Smooth muscle cell (in vitro differentiated cells): ENCODE measurements at regions not wholly inside any gene's neighbourhood (a gene's known extent, or its start where the extent isn't known, plus 50 kb on each side); places are given as distances from the start of the nearest gene placed in this dataset.
A peak's percentile ranks its signal among the peaks of the same experiment; 100 is the strongest.

ENCODE experiments used
- DNase-seq: peaks from one replicate; lab custom pipeline; 2025; ENCODE audit not compliant: unreplicated experiment; lab: John Stamatoyannopoulos, UW
- H2AFZ ChIP-seq: fragments of 200-600 bp; sonication (generic); 2 replicates; pipeline ENCODE4 v1.6.0; 2016; ENCODE audit warnings: antibody characterized with exemption, low read depth, mild to moderate bottlenecking
- H3F3A ChIP-seq: fragments of 200-600 bp; sonication (generic); 2 replicates; pipeline ENCODE4 v1.6.0; 2017; ENCODE audit warnings: antibody characterized with exemption, low read depth
- H3K27ac ChIP-seq: fragments of 200-600 bp; sonication (generic); 2 replicates; pipeline ENCODE4 v1.5.1; 2016; ENCODE audit warnings: low read depth, mild to moderate bottlenecking
- H3K27me3 ChIP-seq: fragments of 200-600 bp; sonication (generic); 2 replicates; pipeline ENCODE4 v1.6.1; 2016; ENCODE audit warnings: low read depth, mild to moderate bottlenecking
- H3K36me3 ChIP-seq: fragments of 200-600 bp; sonication (generic); 2 replicates; pipeline ENCODE4 v1.5.1; 2016; ENCODE audit warnings: low read depth
- H3K4me1 ChIP-seq: fragments of 200-600 bp; sonication (generic); 2 replicates; pipeline ENCODE4 v1.5.1; 2016; ENCODE audit warnings: low read depth
- H3K4me2 ChIP-seq: fragments of 200-600 bp; sonication (generic); 2 replicates; pipeline ENCODE4 v1.6.0; 2016; ENCODE audit warnings: mild to moderate bottlenecking
- H3K4me3 ChIP-seq: fragments of 200-600 bp; sonication (generic); 2 replicates; pipeline ENCODE4 v1.5.1; 2016; ENCODE audit warnings: mild to moderate bottlenecking
- H3K79me2 ChIP-seq: fragments of 200-600 bp; sonication (generic); 2 replicates; pipeline ENCODE4 v1.6.0; 2016; ENCODE audit warnings: low read depth, mild to moderate bottlenecking
- H3K9ac ChIP-seq: fragments of 200-600 bp; sonication (generic); 2 replicates; pipeline ENCODE4 v1.6.0; 2016; ENCODE audit warnings: low read depth
- H3K9me3 ChIP-seq: fragments of 200-600 bp; sonication (generic); replicated peaks from 2 replicates; pipeline ENCODE4 v1.5.1; 2016; ENCODE audit warnings: low read depth
- H4K20me1 ChIP-seq: fragments of 200-600 bp; sonication (generic); 2 replicates; pipeline ENCODE4 v1.6.0; 2016; ENCODE audit warnings: low read depth
- CTCF ChIP-seq: fragments of 200-600 bp; sonication (generic); IDR thresholded peaks from 2 replicates; pipeline ENCODE4 v1.5.1; 2017; ENCODE audit warnings: borderline replicate concordance, mild to moderate bottlenecking, antibody characterized with exemption; ENCODE audit not compliant: insufficient read depth, poor library complexity, severe bottlenecking
- WGBS: methylation state at CpG from one replicate; pipeline ENCODE4 v1.1.7; 2016; ENCODE audit warnings: low lambda C conversion rate; 5-methylcytosine and 5-hydroxymethylcytosine counted together

- Histone ChIP-seq H3K9me3 (no peaks in the 10 kb centered on the region), H3K4me2 (no peak overlapping the region), H3F3A (no peaks in the 10 kb centered on the region), H3K4me3 (no peak overlapping the region), H3K36me3 (no peaks in the 10 kb centered on the region), H4K20me1 (no peaks in the 10 kb centered on the region), H3K79me2 (no peaks in the 10 kb centered on the region), H3K27me3 (no peaks in the 10 kb centered on the region), H3K9ac (no peak overlapping the region), H3K27ac (no peak overlapping the region), H3K4me1 (no peaks in the 10 kb centered on the region), H2AFZ (no peak overlapping the region)
- no peak for TF ChIP-seq CTCF
- WGBS, result 89% methylated on average over 4 of the region's 4 CpGs
- DNase-seq, result no peak
These were observed 190.8 kb upstream of the ADRA1B start for GRCh38 chr5:159725475-159725874.

- Histone ChIP-seq H3F3A (no peaks in the 10 kb centered on the region), H4K20me1 (no peaks in the 10 kb centered on the region), H3K27ac (no peak overlapping the region), H3K79me2 (no peaks in the 10 kb centered on the region), H3K9ac (no peak overlapping the region), H3K4me1 (no peaks in the 10 kb centered on the region), H3K9me3 (no peaks in the 10 kb centered on the region), H3K36me3 (no peaks in the 10 kb centered on the region), H3K4me2 (no peak overlapping the region), H2AFZ (no peak overlapping the region), H3K27me3 (no peaks in the 10 kb centered on the region), H3K4me3 (no peak overlapping the region)
- DNase-seq, result no peak
- no peak for TF ChIP-seq CTCF
- WGBS, result 84% methylated on average over 1 of the region's 1 CpG
These were observed 189.1 kb upstream of the ADRA1B start for GRCh38 chr5:159727167-159727566.

GRCh38 chr5:159730285-159730684, 186.0 kb upstream of the ADRA1B start:
- H3K4me1 ChIP-seq, result no peaks in the 10 kb centered on the region
- no peak overlapping the region for H3K9ac ChIP-seq
- H3K27me3 ChIP-seq, result no peaks in the 10 kb centered on the region
- H3K9me3 ChIP-seq, result no peaks in the 10 kb centered on the region
- H3K36me3 ChIP-seq, result no peaks in the 10 kb centered on the region
- no peaks in the 10 kb centered on the region for H4K20me1 ChIP-seq
- no peak for TF ChIP-seq CTCF
- H3K79me2 ChIP-seq, result no peaks in the 10 kb centered on the region
- no peak overlapping the region for H2AFZ ChIP-seq
- no peak overlapping the region for H3K27ac ChIP-seq
- WGBS, result 31% methylated on average over 1 of the region's 1 CpG
- no peak overlapping the region for H3K4me3 ChIP-seq
- DNase-seq, result no peak
- no peaks in the 10 kb centered on the region for H3F3A ChIP-seq
- H3K4me2 ChIP-seq, result no peak overlapping the region

GRCh38 chr5:159732220-159732619, 184.1 kb upstream of the ADRA1B start:
- H3K9ac ChIP-seq, result no peak overlapping the region
- WGBS, result 41% methylated on average over 4 of the region's 4 CpGs
- DNase-seq, result no peak

More at GRCh38 chr5:159732220-159732619, 184.1 kb upstream of the ADRA1B start:
- Histone ChIP-seq H3K9me3 (no peaks in the 10 kb centered on the region), H4K20me1 (no peaks in the 10 kb centered on the region), H3K27me3 (no peaks in the 10 kb centered on the region), H3K4me1 (no peaks in the 10 kb centered on the region), H3K4me3 (no peak overlapping the region), H3F3A (no peaks in the 10 kb centered on the region), H3K4me2 (peak overlapping the region; percentile 33), H3K79me2 (no peaks in the 10 kb centered on the region), H2AFZ (no peak overlapping the region), H3K27ac (peak overlapping the region; percentile 54), H3K36me3 (no peaks in the 10 kb centered on the region)
- no peak for TF ChIP-seq CTCF
